GM23338 (cell line): ENCODE measurements at regions not wholly inside any gene's neighbourhood (a gene's known extent, or its start where the extent isn't known, plus 50 kb on each side); places are given as distances from the start of the nearest gene placed in this dataset.

Experiments
- ATAC-seq: fragments of 200-7000 bp; cut with Tn5 transposase; 3 replicates; pipeline ENCODE4 v1.9.1; 2020
- DNase-seq: peaks from one replicate; pipeline ENCODE4 v3.0.0-alpha.2; 2015; ENCODE audit warnings: low spot score
- H2AFZ ChIP-seq: fragments of 200-600 bp; sonication (generic); 2 replicates; pipeline ENCODE4 v1.8.0; 2016; ENCODE audit warnings: antibody characterized with exemption, mild to moderate bottlenecking, moderate library complexity
- H3F3A ChIP-seq: fragments of 200-600 bp; sonication (generic); replicated peaks from 2 replicates; pipeline ENCODE4 v1.8.0; 2017; ENCODE audit warnings: antibody characterized with exemption, mixed run types, low read depth
- H3K27ac ChIP-seq: fragments of 200-600 bp; sonication (generic); 2 replicates; pipeline ENCODE4 v1.6.1; 2016; ENCODE audit warnings: low read depth
- H3K27me3 ChIP-seq: fragments of 200-600 bp; sonication (generic); 2 replicates; pipeline ENCODE4 v1.8.0; 2016; ENCODE audit warnings: mild to moderate bottlenecking, mixed run types, moderate library complexity; ENCODE audit not compliant: insufficient read depth
- H3K36me3 ChIP-seq: fragments of 200-600 bp; sonication (generic); 2 replicates; pipeline ENCODE4 v1.8.0; 2016; ENCODE audit warnings: mild to moderate bottlenecking; ENCODE audit not compliant: insufficient read depth
- H3K4me1 ChIP-seq: fragments of 200-600 bp; sonication (generic); 2 replicates; pipeline ENCODE4 v1.8.0; 2016; ENCODE audit warnings: mild to moderate bottlenecking, moderate library complexity; ENCODE audit not compliant: insufficient read depth
- H3K4me2 ChIP-seq: fragments of 200-600 bp; sonication (generic); 2 replicates; pipeline ENCODE4 v1.7.1; 2017; ENCODE audit warnings: mixed run types
- H3K4me3 ChIP-seq: fragments of 200-600 bp; sonication (generic); 2 replicates; pipeline ENCODE4 v1.6.1; 2016; ENCODE audit warnings: mixed run types
- H3K79me2 ChIP-seq: fragments of 200-600 bp; sonication (generic); replicated peaks from 2 replicates; pipeline ENCODE4 v1.8.0; 2017; ENCODE audit warnings: mild to moderate bottlenecking; ENCODE audit not compliant: insufficient read depth
- H3K9me2 ChIP-seq: fragments of 200-600 bp; sonication (generic); 2 replicates; pipeline ENCODE4 v1.8.0; 2017; ENCODE audit not compliant: insufficient read depth
- H4K20me1 ChIP-seq: fragments of 200-600 bp; sonication (generic); replicated peaks from 2 replicates; pipeline ENCODE4 v1.8.0; 2017; ENCODE audit warnings: mild to moderate bottlenecking; ENCODE audit not compliant: insufficient read depth
- H3K27ac Mint-ChIP-seq: 2 replicates; pipeline ENCODE4 v1.8.0; 2020; ENCODE audit warnings: inconsistent platforms, mild to moderate bottlenecking, moderate library complexity, mixed read lengths
- H3K27me3 Mint-ChIP-seq: 3 replicates; pipeline ENCODE4 v1.8.0; 2022; ENCODE audit warnings: low read depth, mild to moderate bottlenecking, moderate library complexity, mixed read lengths, inconsistent platforms; ENCODE audit not compliant: insufficient read depth, poor library complexity
- H3K36me3 Mint-ChIP-seq: 3 replicates; pipeline ENCODE4 v1.8.0; 2021; ENCODE audit warnings: low read depth, mild to moderate bottlenecking, inconsistent platforms, moderate library complexity, mixed read lengths
- H3K4me1 Mint-ChIP-seq: 3 replicates; pipeline ENCODE4 v1.8.0; 2020; ENCODE audit warnings: mild to moderate bottlenecking, inconsistent platforms, mixed read lengths
- H3K4me3 Mint-ChIP-seq: 3 replicates; pipeline ENCODE4 v1.8.0; 2021; ENCODE audit warnings: moderate library complexity, mild to moderate bottlenecking, inconsistent platforms, mixed read lengths
- H3K9me3 Mint-ChIP-seq: 3 replicates; pipeline ENCODE4 v1.8.0; 2020; ENCODE audit warnings: moderate library complexity, mild to moderate bottlenecking, inconsistent platforms, mixed read lengths
- CREB1 ChIP-seq: fragments of 250-450 bp; sonication (Bioruptor Pico); IDR thresholded peaks from 2 replicates; pipeline ENCODE4 v1.5.0; 2020; ENCODE audit warnings: low read depth, mild to moderate bottlenecking, moderate library complexity
- EZH2 ChIP-seq: fragments of 200-600 bp; sonication (generic); IDR thresholded peaks from one replicate; pipeline ENCODE4 v1.8.0; 2017; ENCODE audit warnings: antibody characterized with exemption, mild to moderate bottlenecking, low read depth; ENCODE audit not compliant: unreplicated experiment
- EZH2phosphoT487 ChIP-seq: fragments of 200-600 bp; sonication (generic); IDR thresholded peaks from one replicate; pipeline ENCODE4 v1.8.1; 2018; ENCODE audit warnings: antibody characterized with exemption; ENCODE audit not compliant: unreplicated experiment
- JUNB ChIP-seq: IDR thresholded peaks from one replicate; pipeline ENCODE4 v1.6.1; 2016; ENCODE audit warnings: antibody characterized with exemption; ENCODE audit not compliant: unreplicated experiment
- NANOG ChIP-seq: IDR thresholded peaks from 2 replicates; pipeline ENCODE4 v1.6.1; 2016; ENCODE audit warnings: antibody characterized with exemption, borderline replicate concordance
- POLR2AphosphoS5 ChIP-seq: IDR thresholded peaks from 2 replicates; pipeline ENCODE4 v1.6.1; 2016; ENCODE audit warnings: antibody characterized with exemption, low read depth
- ZNF331 ChIP-seq: fragments of 250-450 bp; sonication (Bioruptor Pico); IDR thresholded peaks from 2 replicates; pipeline ENCODE4 v1.5.0; 2020; ENCODE audit warnings: low read depth, mild to moderate bottlenecking, moderate library complexity
- TF ChIP-seq, protein P1 (sequence below): IDR thresholded peaks from one replicate; pipeline ENCODE4 v1.6.1; 2018; ENCODE audit warnings: antibody characterized with exemption; ENCODE audit not compliant: unreplicated experiment
- TF ChIP-seq, protein P2 (sequence below): IDR thresholded peaks from 2 replicates; pipeline ENCODE4 v1.6.1; 2016; ENCODE audit warnings: antibody characterized with exemption
- TF ChIP-seq, protein P3 (sequence below): fragments of 250-450 bp; sonication (Bioruptor Pico); IDR thresholded peaks from 2 replicates; pipeline ENCODE4 v1.5.0; 2020; ENCODE audit warnings: mild to moderate bottlenecking, moderate library complexity

DNA sequence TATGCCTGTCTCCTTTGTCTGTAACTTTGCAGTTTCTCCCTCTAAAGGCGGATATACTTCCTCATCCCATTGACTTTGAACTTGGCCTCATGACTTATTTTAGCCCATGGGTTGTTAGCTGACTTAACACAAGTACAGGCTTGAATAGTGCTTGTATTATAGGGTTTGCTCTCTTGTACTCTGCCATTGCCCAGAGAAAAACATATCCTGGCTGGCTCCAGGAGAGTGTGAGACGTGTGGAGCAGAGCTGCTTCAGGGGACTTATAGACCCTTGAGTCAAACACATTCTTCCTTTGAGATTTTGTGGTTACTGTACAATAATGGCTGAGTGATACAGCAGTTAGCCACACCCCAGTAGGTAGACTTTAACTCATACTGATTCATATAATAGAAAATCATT, 124.0 kb downstream of the RAP2B start:
- Mint-ChIP-seq H3K9me3 (no peaks in the 10 kb centered on the region), H3K36me3 (no peaks in the 10 kb centered on the region), H3K27ac (no peak overlapping the region), H3K27me3 (no peaks in the 10 kb centered on the region), H3K4me1 (peaks cover 25% of the 10 kb centered on the region), H3K4me3 (no peak overlapping the region)
- no peak overlapping the region for H3K4me2 ChIP-seq
- no peaks in the 10 kb centered on the region for H3K79me2 ChIP-seq
- no peak overlapping the region for H2AFZ ChIP-seq
- no peaks in the 10 kb centered on the region for H3K9me2 ChIP-seq
- no peaks in the 10 kb centered on the region for H3F3A ChIP-seq
- ATAC-seq (no peak), DNase-seq (no peak)
- no peaks in the 10 kb centered on the region for H3K27me3 ChIP-seq
- TF ChIP-seq, protein P1, sequence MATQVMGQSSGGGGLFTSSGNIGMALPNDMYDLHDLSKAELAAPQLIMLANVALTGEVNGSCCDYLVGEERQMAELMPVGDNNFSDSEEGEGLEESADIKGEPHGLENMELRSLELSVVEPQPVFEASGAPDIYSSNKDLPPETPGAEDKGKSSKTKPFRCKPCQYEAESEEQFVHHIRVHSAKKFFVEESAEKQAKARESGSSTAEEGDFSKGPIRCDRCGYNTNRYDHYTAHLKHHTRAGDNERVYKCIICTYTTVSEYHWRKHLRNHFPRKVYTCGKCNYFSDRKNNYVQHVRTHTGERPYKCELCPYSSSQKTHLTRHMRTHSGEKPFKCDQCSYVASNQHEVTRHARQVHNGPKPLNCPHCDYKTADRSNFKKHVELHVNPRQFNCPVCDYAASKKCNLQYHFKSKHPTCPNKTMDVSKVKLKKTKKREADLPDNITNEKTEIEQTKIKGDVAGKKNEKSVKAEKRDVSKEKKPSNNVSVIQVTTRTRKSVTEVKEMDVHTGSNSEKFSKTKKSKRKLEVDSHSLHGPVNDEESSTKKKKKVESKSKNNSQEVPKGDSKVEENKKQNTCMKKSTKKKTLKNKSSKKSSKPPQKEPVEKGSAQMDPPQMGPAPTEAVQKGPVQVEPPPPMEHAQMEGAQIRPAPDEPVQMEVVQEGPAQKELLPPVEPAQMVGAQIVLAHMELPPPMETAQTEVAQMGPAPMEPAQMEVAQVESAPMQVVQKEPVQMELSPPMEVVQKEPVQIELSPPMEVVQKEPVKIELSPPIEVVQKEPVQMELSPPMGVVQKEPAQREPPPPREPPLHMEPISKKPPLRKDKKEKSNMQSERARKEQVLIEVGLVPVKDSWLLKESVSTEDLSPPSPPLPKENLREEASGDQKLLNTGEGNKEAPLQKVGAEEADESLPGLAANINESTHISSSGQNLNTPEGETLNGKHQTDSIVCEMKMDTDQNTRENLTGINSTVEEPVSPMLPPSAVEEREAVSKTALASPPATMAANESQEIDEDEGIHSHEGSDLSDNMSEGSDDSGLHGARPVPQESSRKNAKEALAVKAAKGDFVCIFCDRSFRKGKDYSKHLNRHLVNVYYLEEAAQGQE, result no peak
- no peak for TF ChIP-seq EZH2
- no peak for TF ChIP-seq NANOG
- TF ChIP-seq, protein P2, sequence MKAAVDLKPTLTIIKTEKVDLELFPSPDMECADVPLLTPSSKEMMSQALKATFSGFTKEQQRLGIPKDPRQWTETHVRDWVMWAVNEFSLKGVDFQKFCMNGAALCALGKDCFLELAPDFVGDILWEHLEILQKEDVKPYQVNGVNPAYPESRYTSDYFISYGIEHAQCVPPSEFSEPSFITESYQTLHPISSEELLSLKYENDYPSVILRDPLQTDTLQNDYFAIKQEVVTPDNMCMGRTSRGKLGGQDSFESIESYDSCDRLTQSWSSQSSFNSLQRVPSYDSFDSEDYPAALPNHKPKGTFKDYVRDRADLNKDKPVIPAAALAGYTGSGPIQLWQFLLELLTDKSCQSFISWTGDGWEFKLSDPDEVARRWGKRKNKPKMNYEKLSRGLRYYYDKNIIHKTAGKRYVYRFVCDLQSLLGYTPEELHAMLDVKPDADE, result no peak
- no peak for TF ChIP-seq JUNB
- TF ChIP-seq, protein P3, sequence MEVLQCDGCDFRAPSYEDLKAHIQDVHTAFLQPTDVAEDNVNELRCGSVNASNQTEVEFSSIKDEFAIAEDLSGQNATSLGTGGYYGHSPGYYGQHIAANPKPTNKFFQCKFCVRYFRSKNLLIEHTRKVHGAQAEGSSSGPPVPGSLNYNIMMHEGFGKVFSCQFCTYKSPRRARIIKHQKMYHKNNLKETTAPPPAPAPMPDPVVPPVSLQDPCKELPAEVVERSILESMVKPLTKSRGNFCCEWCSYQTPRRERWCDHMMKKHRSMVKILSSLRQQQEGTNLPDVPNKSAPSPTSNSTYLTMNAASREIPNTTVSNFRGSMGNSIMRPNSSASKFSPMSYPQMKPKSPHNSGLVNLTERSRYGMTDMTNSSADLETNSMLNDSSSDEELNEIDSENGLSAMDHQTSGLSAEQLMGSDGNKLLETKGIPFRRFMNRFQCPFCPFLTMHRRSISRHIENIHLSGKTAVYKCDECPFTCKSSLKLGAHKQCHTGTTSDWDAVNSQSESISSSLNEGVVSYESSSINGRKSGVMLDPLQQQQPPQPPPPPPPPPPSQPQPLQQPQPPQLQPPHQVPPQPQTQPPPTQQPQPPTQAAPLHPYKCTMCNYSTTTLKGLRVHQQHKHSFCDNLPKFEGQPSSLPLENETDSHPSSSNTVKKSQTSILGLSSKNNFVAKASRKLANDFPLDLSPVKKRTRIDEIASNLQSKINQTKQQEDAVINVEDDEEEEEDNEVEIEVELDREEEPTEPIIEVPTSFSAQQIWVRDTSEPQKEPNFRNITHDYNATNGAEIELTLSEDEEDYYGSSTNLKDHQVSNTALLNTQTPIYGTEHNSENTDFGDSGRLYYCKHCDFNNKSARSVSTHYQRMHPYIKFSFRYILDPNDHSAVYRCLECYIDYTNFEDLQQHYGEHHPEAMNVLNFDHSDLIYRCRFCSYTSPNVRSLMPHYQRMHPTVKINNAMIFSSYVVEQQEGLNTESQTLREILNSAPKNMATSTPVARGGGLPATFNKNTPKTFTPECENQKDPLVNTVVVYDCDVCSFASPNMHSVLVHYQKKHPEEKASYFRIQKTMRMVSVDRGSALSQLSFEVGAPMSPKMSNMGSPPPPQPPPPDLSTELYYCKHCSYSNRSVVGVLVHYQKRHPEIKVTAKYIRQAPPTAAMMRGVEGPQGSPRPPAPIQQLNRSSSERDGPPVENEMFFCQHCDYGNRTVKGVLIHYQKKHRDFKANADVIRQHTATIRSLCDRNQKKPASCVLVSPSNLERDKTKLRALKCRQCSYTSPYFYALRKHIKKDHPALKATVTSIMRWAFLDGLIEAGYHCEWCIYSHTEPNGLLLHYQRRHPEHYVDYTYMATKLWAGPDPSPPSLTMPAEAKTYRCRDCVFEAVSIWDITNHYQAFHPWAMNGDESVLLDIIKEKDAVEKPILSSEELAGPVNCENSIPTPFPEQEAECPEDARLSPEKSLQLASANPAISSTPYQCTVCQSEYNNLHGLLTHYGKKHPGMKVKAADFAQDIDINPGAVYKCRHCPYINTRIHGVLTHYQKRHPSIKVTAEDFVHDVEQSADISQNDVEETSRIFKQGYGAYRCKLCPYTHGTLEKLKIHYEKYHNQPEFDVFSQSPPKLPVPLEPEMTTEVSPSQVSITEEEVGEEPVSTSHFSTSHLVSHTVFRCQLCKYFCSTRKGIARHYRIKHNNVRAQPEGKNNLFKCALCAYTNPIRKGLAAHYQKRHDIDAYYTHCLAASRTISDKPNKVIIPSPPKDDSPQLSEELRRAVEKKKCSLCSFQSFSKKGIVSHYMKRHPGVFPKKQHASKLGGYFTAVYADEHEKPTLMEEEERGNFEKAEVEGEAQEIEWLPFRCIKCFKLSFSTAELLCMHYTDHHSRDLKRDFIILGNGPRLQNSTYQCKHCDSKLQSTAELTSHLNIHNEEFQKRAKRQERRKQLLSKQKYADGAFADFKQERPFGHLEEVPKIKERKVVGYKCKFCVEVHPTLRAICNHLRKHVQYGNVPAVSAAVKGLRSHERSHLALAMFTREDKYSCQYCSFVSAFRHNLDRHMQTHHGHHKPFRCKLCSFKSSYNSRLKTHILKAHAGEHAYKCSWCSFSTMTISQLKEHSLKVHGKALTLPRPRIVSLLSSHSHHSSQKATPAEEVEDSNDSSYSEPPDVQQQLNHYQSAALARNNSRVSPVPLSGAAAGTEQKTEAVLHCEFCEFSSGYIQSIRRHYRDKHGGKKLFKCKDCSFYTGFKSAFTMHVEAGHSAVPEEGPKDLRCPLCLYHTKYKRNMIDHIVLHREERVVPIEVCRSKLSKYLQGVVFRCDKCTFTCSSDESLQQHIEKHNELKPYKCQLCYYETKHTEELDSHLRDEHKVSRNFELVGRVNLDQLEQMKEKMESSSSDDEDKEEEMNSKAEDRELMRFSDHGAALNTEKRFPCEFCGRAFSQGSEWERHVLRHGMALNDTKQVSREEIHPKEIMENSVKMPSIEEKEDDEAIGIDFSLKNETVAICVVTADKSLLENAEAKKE (CRISPR knock-in tag), result no peak
- no peak for TF ChIP-seq EZH2phosphoT487
- no peak for TF ChIP-seq CREB1
- no peak for TF ChIP-seq POLR2AphosphoS5
- TF ChIP-seq ZNF331 (CRISPR knock-in tag), result no peak
- no peaks in the 10 kb centered on the region for H3K36me3 ChIP-seq
- H4K20me1 ChIP-seq, result no peaks in the 10 kb centered on the region
- H3K4me1 ChIP-seq, result 0 out of 2 replicates have a peak, but pooled peaks cover 15% of the 10 kb centered on the region
- no peak overlapping the region for H3K4me3 ChIP-seq
- no peak overlapping the region for H3K27ac ChIP-seq
